ENCODE measurements at regions not wholly inside any gene's neighbourhood (a gene's known extent, or its start where the extent isn't known, plus 50 kb on each side); places are given as distances from the start of the nearest gene placed in this dataset.

DNA sequence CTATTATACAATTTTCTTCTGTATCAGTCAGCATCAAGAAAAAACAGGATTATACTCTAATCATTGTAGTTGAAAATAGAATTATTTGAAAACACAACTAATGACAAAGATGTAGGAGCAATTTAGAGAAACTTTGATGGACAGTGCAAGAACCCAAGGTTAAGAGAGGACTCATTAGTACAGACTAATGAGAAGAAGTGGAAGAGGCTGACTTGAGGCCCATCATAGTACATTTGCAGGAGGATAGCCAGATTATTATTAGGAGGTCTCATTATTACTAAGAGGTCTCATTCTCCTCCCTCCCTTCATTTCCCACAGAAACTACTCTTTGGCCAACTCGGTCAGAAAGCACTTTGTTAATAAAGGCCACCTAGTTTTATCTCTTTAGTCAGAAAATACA, 1983.0 kb downstream of the SUCLG1 start:
- no peak for DNase-seq
- H3K36me3 ChIP-seq (ENCODE audit: insufficient read depth, low read length): no peaks in the 10 kb centered on the region
- no peaks in the 10 kb centered on the region for H3K9me3 ChIP-seq (ENCODE audit: control insufficient read depth in 1 of 2, low read length in 2 of 2)
- intact Hi-C loops (cut with micrococcal nuclease): no loop called here
- Mint-ChIP-seq H3K4me1 (no peaks in the 10 kb centered on the region), H3K4me3 (no peak overlapping the region), H3K27me3 (no peaks in the 10 kb centered on the region), H3K27ac (no peak overlapping the region), H3K9me3 (peaks cover 0 to 19% (median 7%) of the 10 kb centered on the region in 8 donors), H3K36me3 (no peaks in the 10 kb centered on the region)
- no peak overlapping the region for H3K27ac ChIP-seq (ENCODE audit: low read depth, low read length)
- POLR2A ChIA-PET (ENCODE audit: partially characterized antibody): no interaction called here
- H3K4me1 ChIP-seq (ENCODE audit: insufficient read depth, low read length): no peaks in the 10 kb centered on the region
- H3K27me3 ChIP-seq (ENCODE audit: insufficient read depth, low read length): no peaks in the 10 kb centered on the region
- H3K4me3 ChIP-seq (ENCODE audit: low read length in 2 of 2): no peak overlapping the region
- CTCF ChIA-PET (ENCODE audit: partially characterized antibody): no interaction called here

DNA sequence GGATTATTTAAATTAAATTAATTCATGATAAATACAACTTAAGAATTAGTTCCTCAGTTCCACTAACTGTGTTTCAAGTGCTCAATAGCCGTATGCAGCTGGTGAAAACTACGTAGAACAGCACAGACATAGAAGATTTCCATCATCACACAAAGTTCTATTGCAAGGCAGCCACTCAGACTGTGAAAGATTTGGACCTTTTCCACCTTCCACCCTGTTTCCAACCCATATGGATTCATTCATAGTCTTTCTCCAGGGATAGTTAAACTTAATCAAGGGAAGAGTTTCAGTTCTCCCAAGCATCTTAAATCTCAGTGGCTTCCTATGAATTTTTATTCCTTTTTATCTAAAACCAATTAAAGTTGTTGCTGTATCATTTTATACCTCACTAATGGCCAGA, 2030.8 kb downstream of the SUCLG1 start:
- H3K36me3 ChIP-seq (ENCODE audit: insufficient read depth, low read length): no peaks in the 10 kb centered on the region
- Mint-ChIP-seq H3K4me3 (no peak overlapping the region), H3K27me3 (no peaks in the 10 kb centered on the region), H3K36me3 (no peaks in the 10 kb centered on the region), H3K27ac (no peak overlapping the region), H3K4me1 (no peaks in the 10 kb centered on the region), H3K9me3 (peaks cover 1 to 12% (median 2%) of the 10 kb centered on the region in 8 donors)
- no peaks in the 10 kb centered on the region for H3K9me3 ChIP-seq (ENCODE audit: control insufficient read depth in 1 of 2, low read length in 2 of 2)
- DNase-seq: no peak
- CTCF ChIA-PET (ENCODE audit: partially characterized antibody): no interaction called here
- intact Hi-C loops (cut with micrococcal nuclease): no loop called here
- no peak overlapping the region for H3K27ac ChIP-seq (ENCODE audit: low read depth, low read length)
- POLR2A ChIA-PET (ENCODE audit: partially characterized antibody): no interaction called here
- no peaks in the 10 kb centered on the region for H3K4me1 ChIP-seq (ENCODE audit: insufficient read depth, low read length)
- H3K4me3 ChIP-seq (ENCODE audit: low read length in 2 of 2): no peak overlapping the region
- no peaks in the 10 kb centered on the region for H3K27me3 ChIP-seq (ENCODE audit: insufficient read depth, low read length)

DNA sequence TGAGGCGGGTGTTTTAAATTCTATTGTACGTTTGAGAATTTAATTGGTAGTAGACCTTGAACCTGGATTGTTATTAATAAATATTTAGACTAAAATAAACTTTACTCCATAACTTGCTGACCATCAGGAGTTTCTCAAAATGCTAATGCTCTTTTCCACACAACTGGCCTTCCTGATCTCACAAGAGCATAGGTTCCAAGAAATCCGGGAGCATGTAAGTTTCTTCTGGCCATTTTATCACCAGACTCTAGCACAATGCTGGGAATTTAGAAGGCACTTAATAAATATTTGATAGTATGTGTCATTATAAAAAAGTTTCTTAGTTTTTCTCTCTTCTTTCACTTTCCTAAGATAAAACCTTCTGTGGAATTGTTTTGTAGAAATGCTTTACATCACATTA, 2047.1 kb downstream of the SUCLG1 start:
- Mint-ChIP-seq H3K27me3 (no peaks in the 10 kb centered on the region), H3K27ac (no peak overlapping the region), H3K4me1 (no peaks in the 10 kb centered on the region), H3K9me3 (peaks cover 2 to 10% (median 7%) of the 10 kb centered on the region in 8 donors), H3K36me3 (no peaks in the 10 kb centered on the region), H3K4me3 (no peak overlapping the region)
- Histone ChIP-seq H3K4me3 (ENCODE audit: low read length in 2 of 2) (no peak overlapping the region), H3K27me3 (ENCODE audit: insufficient read depth, low read length) (no peaks in the 10 kb centered on the region), H3K9me3 (ENCODE audit: control insufficient read depth in 1 of 2, low read length in 2 of 2) (no peaks in the 10 kb centered on the region), H3K27ac (ENCODE audit: low read depth, low read length) (no peak overlapping the region), H3K4me1 (ENCODE audit: insufficient read depth, low read length) (no peaks in the 10 kb centered on the region), H3K36me3 (ENCODE audit: insufficient read depth, low read length) (no peaks in the 10 kb centered on the region)
- intact Hi-C loops (cut with micrococcal nuclease): no loop called here
- DNase-seq: no peak
- ChIA-PET POLR2A (ENCODE audit: partially characterized antibody) (no interaction called here), CTCF (ENCODE audit: partially characterized antibody) (no interaction called here)

DNA sequence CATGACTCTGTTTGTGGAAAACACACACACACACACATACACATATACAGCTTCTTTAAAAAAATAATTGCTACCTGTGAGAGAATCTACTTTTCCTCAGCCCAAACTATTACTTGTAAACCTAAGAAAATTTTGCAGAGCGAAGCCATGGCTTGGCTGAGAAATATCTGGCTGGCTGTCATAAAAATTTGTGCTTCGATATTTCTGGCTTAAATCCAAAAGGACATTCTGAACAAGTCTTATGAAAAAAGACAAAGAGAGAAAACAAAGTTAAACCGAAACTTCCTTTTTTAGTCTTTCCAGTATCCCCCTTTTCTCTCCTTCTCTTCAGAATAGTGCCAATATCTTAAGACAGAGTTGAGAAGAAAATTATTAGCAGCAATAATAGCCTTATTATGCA, 2048.0 kb downstream of the SUCLG1 start:
- ChIA-PET POLR2A (ENCODE audit: partially characterized antibody) (no interaction called here), CTCF (ENCODE audit: partially characterized antibody) (no interaction called here)
- Mint-ChIP-seq H3K36me3 (no peaks in the 10 kb centered on the region), H3K9me3 (peaks cover 0 to 9% (median 4%) of the 10 kb centered on the region in 8 donors), H3K27me3 (no peaks in the 10 kb centered on the region), H3K4me1 (no peaks in the 10 kb centered on the region), H3K4me3 (no peak overlapping the region), H3K27ac (no peak overlapping the region)
- H3K27ac ChIP-seq (ENCODE audit: low read depth, low read length): no peak overlapping the region
- intact Hi-C loops (cut with micrococcal nuclease): no loop called here
- no peaks in the 10 kb centered on the region for H3K4me1 ChIP-seq (ENCODE audit: insufficient read depth, low read length)
- DNase-seq: no peak
- no peak overlapping the region for H3K4me3 ChIP-seq (ENCODE audit: low read length in 2 of 2)
- no peaks in the 10 kb centered on the region for H3K9me3 ChIP-seq (ENCODE audit: control insufficient read depth in 1 of 2, low read length in 2 of 2)
- H3K27me3 ChIP-seq (ENCODE audit: insufficient read depth, low read length): no peaks in the 10 kb centered on the region
- no peaks in the 10 kb centered on the region for H3K36me3 ChIP-seq (ENCODE audit: insufficient read depth, low read length)

DNA sequence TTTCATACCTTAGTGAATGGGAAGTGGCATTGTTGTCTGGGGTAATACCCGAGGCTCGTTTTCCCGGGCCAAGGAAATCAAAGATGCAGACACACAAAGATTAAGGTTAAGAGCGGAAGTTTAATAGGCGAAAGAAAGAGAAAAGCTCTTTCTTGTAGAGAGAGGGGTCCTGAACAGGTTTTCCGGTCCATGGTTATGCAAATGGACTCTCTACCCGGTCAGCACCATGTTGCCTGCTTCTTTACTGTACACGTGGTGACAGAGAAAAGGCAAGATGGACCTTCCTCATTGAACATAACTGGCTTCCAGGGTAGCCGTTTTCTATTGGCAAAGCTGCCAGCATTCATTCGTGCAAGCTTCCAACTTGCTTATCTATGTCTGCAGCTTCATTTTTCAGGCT, 2063.5 kb downstream of the SUCLG1 start:
- H3K4me1 Mint-ChIP-seq: no peaks in the 10 kb centered on the region
- Histone ChIP-seq H3K27me3 (ENCODE audit: insufficient read depth, low read length) (no peaks in the 10 kb centered on the region), H3K4me3 (ENCODE audit: low read length in 2 of 2) (no peak overlapping the region), H3K4me1 (ENCODE audit: insufficient read depth, low read length) (no peaks in the 10 kb centered on the region), H3K36me3 (ENCODE audit: insufficient read depth, low read length) (no peaks in the 10 kb centered on the region), H3K9me3 (ENCODE audit: control insufficient read depth in 1 of 2, low read length in 2 of 2) (peaks cover 0 to 5% of the 10 kb centered on the region in 2 donors), H3K27ac (ENCODE audit: low read depth, low read length) (no peak overlapping the region)
- H3K27ac Mint-ChIP-seq: no peak overlapping the region
- no peaks in the 10 kb centered on the region for H3K36me3 Mint-ChIP-seq
- no peak overlapping the region for H3K4me3 Mint-ChIP-seq
- intact Hi-C loops (cut with micrococcal nuclease): no loop called here
- ChIA-PET CTCF (ENCODE audit: partially characterized antibody) (no interaction called here), POLR2A (ENCODE audit: partially characterized antibody) (no interaction called here)
- no peak for DNase-seq
- peaks cover 0 to 17% (median 4%) of the 10 kb centered on the region in 8 donors for H3K9me3 Mint-ChIP-seq
- no peaks in the 10 kb centered on the region for H3K27me3 Mint-ChIP-seq

DNA sequence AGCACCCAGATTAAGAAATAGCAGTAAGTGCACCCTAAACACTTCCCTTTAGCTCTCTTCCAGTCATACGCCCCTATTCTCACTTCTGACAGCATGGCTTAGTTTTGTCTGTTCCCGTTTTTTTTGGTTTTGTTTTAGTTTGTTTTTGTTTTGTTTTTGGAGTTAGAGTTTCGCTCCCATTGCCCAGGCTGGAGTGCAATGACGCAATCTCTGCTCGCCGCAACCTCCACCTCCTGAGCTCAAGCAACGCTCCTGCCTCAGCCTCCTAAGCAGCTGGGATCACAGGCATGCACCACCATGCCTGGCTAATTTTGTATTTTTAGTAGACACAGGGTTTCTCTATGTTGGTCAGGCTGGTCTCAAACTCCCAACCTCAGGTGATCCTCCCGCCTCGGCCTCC, 2067.7 kb downstream of the SUCLG1 start:
- Histone ChIP-seq H3K4me1 (ENCODE audit: insufficient read depth, low read length) (no peaks in the 10 kb centered on the region), H3K36me3 (ENCODE audit: insufficient read depth, low read length) (no peaks in the 10 kb centered on the region), H3K27me3 (ENCODE audit: insufficient read depth, low read length) (no peaks in the 10 kb centered on the region), H3K9me3 (ENCODE audit: control insufficient read depth in 1 of 2, low read length in 2 of 2) (peaks cover 0 to 5% of the 10 kb centered on the region in 2 donors), H3K27ac (ENCODE audit: low read depth, low read length) (no peak overlapping the region), H3K4me3 (ENCODE audit: low read length in 2 of 2) (no peak overlapping the region)
- no peak for DNase-seq
- Mint-ChIP-seq H3K27me3 (no peaks in the 10 kb centered on the region), H3K36me3 (no peaks in the 10 kb centered on the region), H3K27ac (no peak overlapping the region), H3K4me3 (no peak overlapping the region), H3K4me1 (no peaks in the 10 kb centered on the region), H3K9me3 (peaks cover 0 to 13% (median 3%) of the 10 kb centered on the region in 8 donors)
- CTCF ChIA-PET (ENCODE audit: partially characterized antibody): no interaction called here
- intact Hi-C loops (cut with micrococcal nuclease): no loop called here
- POLR2A ChIA-PET (ENCODE audit: partially characterized antibody): no interaction called here

DNA sequence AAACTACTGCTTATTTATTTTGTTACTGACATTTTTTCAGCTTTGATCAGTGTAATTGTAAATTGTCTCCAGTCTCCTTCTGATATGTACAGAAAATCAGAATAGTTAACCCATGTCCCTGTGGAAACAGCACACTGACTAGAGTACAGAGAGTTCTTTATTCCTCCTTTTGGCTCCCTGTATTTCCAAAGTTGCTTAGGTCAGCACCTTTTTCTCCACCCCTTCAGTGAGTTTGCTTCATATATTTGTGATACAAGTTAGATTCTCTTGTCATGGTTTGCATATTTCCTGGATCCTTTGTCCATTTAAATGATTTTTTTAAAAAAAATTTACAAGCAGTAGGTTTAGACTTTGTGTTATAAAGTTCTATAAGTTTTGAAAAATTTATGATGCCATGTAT, 2051.1 kb upstream of the LRRTM1 start:
- no peak for DNase-seq
- ChIA-PET POLR2A (ENCODE audit: partially characterized antibody) (no interaction called here), CTCF (ENCODE audit: partially characterized antibody) (no interaction called here)
- no peak overlapping the region for H3K4me3 ChIP-seq (ENCODE audit: low read length in 2 of 2)
- H3K27me3 ChIP-seq (ENCODE audit: insufficient read depth, low read length): no peaks in the 10 kb centered on the region
- no peaks in the 10 kb centered on the region for H3K36me3 ChIP-seq (ENCODE audit: insufficient read depth, low read length)
- no peak overlapping the region for H3K27ac Mint-ChIP-seq
- H3K9me3 ChIP-seq (ENCODE audit: control insufficient read depth in 1 of 2, low read length in 2 of 2): no peaks in the 10 kb centered on the region
- peaks cover 2 to 15% (median 8%) of the 10 kb centered on the region in 8 donors for H3K9me3 Mint-ChIP-seq
- H3K27me3 Mint-ChIP-seq: no peaks in the 10 kb centered on the region
- H3K27ac ChIP-seq (ENCODE audit: low read depth, low read length): no peak overlapping the region
- intact Hi-C loops (cut with micrococcal nuclease): no loop called here
- no peaks in the 10 kb centered on the region for H3K4me1 Mint-ChIP-seq
- H3K4me1 ChIP-seq (ENCODE audit: insufficient read depth, low read length): no peaks in the 10 kb centered on the region
- H3K36me3 Mint-ChIP-seq: no peaks in the 10 kb centered on the region
- no peak overlapping the region for H3K4me3 Mint-ChIP-seq

DNA sequence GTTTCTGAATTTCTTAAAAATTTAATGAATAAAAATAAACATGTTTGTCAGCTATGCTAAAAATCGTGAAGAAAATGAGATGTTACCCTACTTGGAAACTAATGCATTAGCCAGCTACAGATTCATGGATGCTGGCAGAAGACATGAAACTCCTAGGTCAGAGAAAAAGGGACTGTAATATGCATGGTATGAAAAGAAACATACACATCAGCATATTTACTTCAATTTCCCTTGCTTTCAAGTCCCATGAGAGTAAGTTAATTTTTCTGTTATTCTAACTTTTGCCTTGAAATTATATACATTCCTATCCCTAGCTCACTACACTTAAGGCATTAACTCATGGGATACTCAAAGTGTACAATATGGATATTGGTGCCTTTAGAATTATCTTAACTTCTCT, 2041.4 kb upstream of the LRRTM1 start:
- Histone ChIP-seq H3K36me3 (ENCODE audit: insufficient read depth, low read length) (no peaks in the 10 kb centered on the region), H3K9me3 (ENCODE audit: control insufficient read depth in 1 of 2, low read length in 2 of 2) (peaks cover 0 to 3% of the 10 kb centered on the region in 2 donors), H3K4me3 (ENCODE audit: low read length in 2 of 2) (no peak overlapping the region), H3K27me3 (ENCODE audit: insufficient read depth, low read length) (no peaks in the 10 kb centered on the region), H3K4me1 (ENCODE audit: insufficient read depth, low read length) (no peaks in the 10 kb centered on the region), H3K27ac (ENCODE audit: low read depth, low read length) (no peak overlapping the region)
- Mint-ChIP-seq H3K4me1 (no peaks in the 10 kb centered on the region), H3K36me3 (no peaks in the 10 kb centered on the region), H3K9me3 (peaks cover 0 to 10% (median 3%) of the 10 kb centered on the region in 8 donors), H3K4me3 (no peak overlapping the region), H3K27me3 (no peaks in the 10 kb centered on the region), H3K27ac (no peak overlapping the region)
- POLR2A ChIA-PET (ENCODE audit: partially characterized antibody): no interaction called here
- intact Hi-C loops (cut with micrococcal nuclease): no loop called here
- no peak for DNase-seq
- CTCF ChIA-PET (ENCODE audit: partially characterized antibody): no interaction called here

Data from CD4-positive, alpha-beta memory T cell (primary cell).